ENCODE measurements at regions not wholly inside any gene's neighbourhood (a gene's known extent, or its start where the extent isn't known, plus 50 kb on each side); places are given as distances from the start of the nearest gene placed in this dataset.

DNA sequence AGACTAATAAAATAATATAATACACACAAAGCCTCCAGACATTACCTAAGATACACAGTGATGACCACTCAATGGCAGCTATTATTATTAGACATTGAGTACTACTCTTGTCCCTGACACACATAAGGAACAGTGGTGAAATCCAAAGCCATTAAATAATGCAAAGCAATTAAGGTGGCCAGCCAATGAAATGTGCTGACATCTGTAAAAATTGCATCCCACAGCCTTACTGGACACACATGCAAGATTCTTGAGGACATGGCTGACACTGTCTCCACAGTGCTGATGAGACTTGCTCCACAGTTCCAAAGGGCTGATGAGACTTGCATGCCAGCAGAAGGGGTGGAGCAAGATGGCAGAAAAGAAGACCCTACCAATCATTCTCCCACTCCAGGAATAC lies 447.5 kb downstream of the IRX1 start:
- Histone ChIP-seq H3K27me3 (replicated peaks; ENCODE audit: control insufficient read depth, insufficient read depth, low read length) (no peaks in the 10 kb centered on the region), H3K4me1 (ENCODE audit: control insufficient read depth, insufficient read depth, low read length) (no peaks in the 10 kb centered on the region), H3K9me3 (ENCODE audit: control insufficient read depth, low read length) (no peaks in the 10 kb centered on the region), H3K4me3 (ENCODE audit: low read length) (no peak overlapping the region), H3K9ac (ENCODE audit: low read length) (no peak overlapping the region), H3K36me3 (ENCODE audit: control insufficient read depth, insufficient read depth, low read length, severe bottlenecking) (no peaks in the 10 kb centered on the region)
- no peak for DNase-seq (ENCODE audit: low read depth)

- Histone ChIP-seq H3K36me3 (ENCODE audit: control insufficient read depth, insufficient read depth, low read length, severe bottlenecking) (no peaks in the 10 kb centered on the region), H3K27me3 (replicated peaks; ENCODE audit: control insufficient read depth, insufficient read depth, low read length) (no peaks in the 10 kb centered on the region), H3K9ac (ENCODE audit: low read length) (no peak overlapping the region), H3K4me1 (ENCODE audit: control insufficient read depth, insufficient read depth, low read length) (no peaks in the 10 kb centered on the region), H3K9me3 (ENCODE audit: control insufficient read depth, low read length) (no peaks in the 10 kb centered on the region), H3K4me3 (ENCODE audit: low read length) (no peak overlapping the region)
- DNase-seq (ENCODE audit: low read depth) = no peak
Measured at GRCh38 chr5:4044881-4045280, 449.2 kb downstream of the IRX1 start.

GRCh38 chr5:4048398-4048797 lies 452.8 kb downstream of the IRX1 start:
- Histone ChIP-seq H3K36me3 (ENCODE audit: control insufficient read depth, insufficient read depth, low read length, severe bottlenecking) (no peaks in the 10 kb centered on the region), H3K4me3 (ENCODE audit: low read length) (no peak overlapping the region), H3K4me1 (ENCODE audit: control insufficient read depth, insufficient read depth, low read length) (no peaks in the 10 kb centered on the region), H3K9me3 (ENCODE audit: control insufficient read depth, low read length) (no peaks in the 10 kb centered on the region), H3K27me3 (replicated peaks; ENCODE audit: control insufficient read depth, insufficient read depth, low read length) (no peaks in the 10 kb centered on the region), H3K9ac (ENCODE audit: low read length) (no peak overlapping the region)
- DNase-seq (ENCODE audit: low read depth) = no peak

DNA sequence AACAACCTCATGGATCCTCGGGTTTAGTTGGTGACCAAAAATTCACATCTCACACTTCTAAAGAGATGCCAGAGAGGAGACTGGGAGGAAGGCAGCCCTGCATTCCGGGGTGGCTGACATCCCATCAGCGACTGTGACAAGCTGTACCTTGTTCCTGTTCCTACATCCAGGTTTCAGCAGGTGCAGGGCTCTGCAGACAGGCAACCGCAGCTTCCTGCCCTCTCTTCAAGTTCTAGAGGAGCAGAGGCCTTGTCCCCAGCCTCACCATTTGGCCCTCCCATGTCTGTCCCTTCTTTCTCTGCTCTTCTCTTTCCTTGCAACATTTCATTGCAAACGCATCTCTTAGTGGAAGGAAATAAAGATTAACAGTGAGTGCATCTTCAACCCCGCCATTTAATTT lies 454.6 kb downstream of the IRX1 start:
- H3K27me3 ChIP-seq (replicated peaks; ENCODE audit: control insufficient read depth, insufficient read depth, low read length) = no peaks in the 10 kb centered on the region
- H3K4me1 ChIP-seq (ENCODE audit: control insufficient read depth, insufficient read depth, low read length) = no peaks in the 10 kb centered on the region
- H3K4me3 ChIP-seq (ENCODE audit: low read length) = no peak overlapping the region
- H3K9ac ChIP-seq (ENCODE audit: low read length) = no peak overlapping the region
- no peaks in the 10 kb centered on the region for H3K9me3 ChIP-seq (ENCODE audit: control insufficient read depth, low read length)
- DNase-seq (ENCODE audit: low read depth) = no peak
- no peaks in the 10 kb centered on the region for H3K36me3 ChIP-seq (ENCODE audit: control insufficient read depth, insufficient read depth, low read length, severe bottlenecking)

- DNase-seq (ENCODE audit: low read depth) = no peak
- Histone ChIP-seq H3K4me3 (ENCODE audit: low read length) (no peak overlapping the region), H3K9me3 (ENCODE audit: control insufficient read depth, low read length) (no peaks in the 10 kb centered on the region), H3K9ac (ENCODE audit: low read length) (no peak overlapping the region), H3K27me3 (replicated peaks; ENCODE audit: control insufficient read depth, insufficient read depth, low read length) (no peaks in the 10 kb centered on the region), H3K36me3 (ENCODE audit: control insufficient read depth, insufficient read depth, low read length, severe bottlenecking) (no peaks in the 10 kb centered on the region), H3K4me1 (ENCODE audit: control insufficient read depth, insufficient read depth, low read length) (no peaks in the 10 kb centered on the region)
Measured at GRCh38 chr5:4053136-4053535, 457.5 kb downstream of the IRX1 start.

- Histone ChIP-seq H3K4me1 (ENCODE audit: control insufficient read depth, insufficient read depth, low read length) (no peaks in the 10 kb centered on the region), H3K4me3 (ENCODE audit: low read length) (no peak overlapping the region), H3K9me3 (ENCODE audit: control insufficient read depth, low read length) (no peaks in the 10 kb centered on the region), H3K9ac (ENCODE audit: low read length) (no peak overlapping the region), H3K36me3 (ENCODE audit: control insufficient read depth, insufficient read depth, low read length, severe bottlenecking) (no peaks in the 10 kb centered on the region), H3K27me3 (replicated peaks; ENCODE audit: control insufficient read depth, insufficient read depth, low read length) (no peaks in the 10 kb centered on the region)
- DNase-seq (ENCODE audit: low read depth) = no peak
Measured at GRCh38 chr5:4054092-4054491, 458.5 kb downstream of the IRX1 start.

DNA sequence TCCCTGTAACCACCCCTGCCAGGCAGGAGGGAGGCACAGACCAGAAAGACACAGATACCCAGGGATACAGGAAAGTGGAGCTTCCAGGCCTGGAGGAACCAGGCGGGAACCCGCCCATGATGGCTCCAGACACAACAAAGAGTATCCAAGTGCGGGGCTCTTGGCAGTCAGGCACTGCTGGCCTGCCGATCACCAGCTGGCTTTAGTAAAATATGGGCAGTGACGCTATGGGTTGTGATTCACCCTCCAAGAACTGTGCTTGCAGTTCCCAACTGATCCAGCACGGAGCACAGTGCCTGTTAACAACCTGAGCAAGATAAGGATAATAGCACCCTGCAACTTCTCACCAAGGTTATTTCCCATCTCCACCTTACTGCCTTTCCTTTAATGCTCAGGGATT lies 463.3 kb downstream of the IRX1 start:
- no peak overlapping the region for H3K9ac ChIP-seq (ENCODE audit: low read length)
- DNase-seq (ENCODE audit: low read depth) = no peak
- H3K4me3 ChIP-seq (ENCODE audit: low read length) = no peak overlapping the region
- no peaks in the 10 kb centered on the region for H3K36me3 ChIP-seq (ENCODE audit: control insufficient read depth, insufficient read depth, low read length, severe bottlenecking)
- H3K9me3 ChIP-seq (ENCODE audit: control insufficient read depth, low read length) = no peaks in the 10 kb centered on the region
- H3K27me3 ChIP-seq (replicated peaks; ENCODE audit: control insufficient read depth, insufficient read depth, low read length) = no peaks in the 10 kb centered on the region
- H3K4me1 ChIP-seq (ENCODE audit: control insufficient read depth, insufficient read depth, low read length) = no peaks in the 10 kb centered on the region

- no peaks in the 10 kb centered on the region for H3K4me1 ChIP-seq (ENCODE audit: control insufficient read depth, insufficient read depth, low read length)
- no peaks in the 10 kb centered on the region for H3K36me3 ChIP-seq (ENCODE audit: control insufficient read depth, insufficient read depth, low read length, severe bottlenecking)
- H3K9me3 ChIP-seq (ENCODE audit: control insufficient read depth, low read length) = no peaks in the 10 kb centered on the region
- H3K4me3 ChIP-seq (ENCODE audit: low read length) = no peak overlapping the region
- no peak for DNase-seq (ENCODE audit: low read depth)
- H3K27me3 ChIP-seq (replicated peaks; ENCODE audit: control insufficient read depth, insufficient read depth, low read length) = no peaks in the 10 kb centered on the region
- H3K9ac ChIP-seq (ENCODE audit: low read length) = no peak overlapping the region
Measured at GRCh38 chr5:4065472-4066320, 470.1 kb downstream of the IRX1 start.

- no peak overlapping the region for H3K9ac ChIP-seq (ENCODE audit: low read length)
- H3K27me3 ChIP-seq (replicated peaks; ENCODE audit: control insufficient read depth, insufficient read depth, low read length) = no peaks in the 10 kb centered on the region
- H3K36me3 ChIP-seq (ENCODE audit: control insufficient read depth, insufficient read depth, low read length, severe bottlenecking) = no peaks in the 10 kb centered on the region
- no peak overlapping the region for H3K4me3 ChIP-seq (ENCODE audit: low read length)
- no peaks in the 10 kb centered on the region for H3K9me3 ChIP-seq (ENCODE audit: control insufficient read depth, low read length)
- no peak for DNase-seq (ENCODE audit: low read depth)
- H3K4me1 ChIP-seq (ENCODE audit: control insufficient read depth, insufficient read depth, low read length) = no peaks in the 10 kb centered on the region
Measured at GRCh38 chr5:4068171-4068570, 472.5 kb downstream of the IRX1 start.

DNA sequence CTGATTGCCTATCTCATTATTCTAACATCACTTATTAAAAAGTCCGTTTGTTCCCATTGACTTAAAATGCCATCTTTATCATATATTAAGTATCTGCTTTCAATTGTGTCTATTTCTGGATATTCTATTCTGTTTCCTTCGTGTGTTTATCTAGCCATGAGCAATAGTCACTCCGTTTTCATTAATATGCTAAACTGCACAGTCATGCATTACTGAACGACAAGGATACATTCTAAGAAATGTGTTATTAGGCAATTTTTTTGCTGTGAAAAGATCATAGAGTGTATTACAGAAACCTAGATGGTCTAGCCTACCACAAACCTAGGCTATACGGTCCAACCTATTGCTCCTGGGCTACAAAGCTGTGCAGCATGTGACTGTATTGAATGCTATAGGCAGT lies 482.9 kb downstream of the IRX1 start:
- Histone ChIP-seq H3K9me3 (ENCODE audit: control insufficient read depth, low read length) (no peaks in the 10 kb centered on the region), H3K4me1 (ENCODE audit: control insufficient read depth, insufficient read depth, low read length) (no peaks in the 10 kb centered on the region), H3K9ac (ENCODE audit: low read length) (no peak overlapping the region), H3K4me3 (ENCODE audit: low read length) (no peak overlapping the region), H3K27me3 (replicated peaks; ENCODE audit: control insufficient read depth, insufficient read depth, low read length) (no peaks in the 10 kb centered on the region), H3K36me3 (ENCODE audit: control insufficient read depth, insufficient read depth, low read length, severe bottlenecking) (no peaks in the 10 kb centered on the region)
- no peak for DNase-seq (ENCODE audit: low read depth)

DNA sequence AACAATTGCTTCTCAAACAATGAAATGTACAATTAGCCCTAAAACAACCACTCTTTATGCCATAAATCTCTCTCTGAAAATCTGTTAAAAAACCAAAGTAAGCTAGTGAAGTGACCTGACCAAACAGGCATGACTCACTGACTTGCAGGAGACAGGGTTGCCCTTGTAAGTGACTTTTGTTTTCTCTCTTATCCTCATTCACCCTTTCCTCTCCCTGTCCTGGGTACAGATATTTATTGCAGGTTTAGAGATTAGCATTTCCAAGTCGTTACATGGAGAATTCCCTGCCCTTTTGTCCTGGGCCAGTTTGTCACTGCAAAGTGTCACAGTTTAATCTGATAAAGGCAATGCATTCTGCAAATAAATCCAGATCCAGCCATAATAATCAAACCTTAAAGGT lies 484.2 kb downstream of the IRX1 start:
- no peak overlapping the region for H3K4me3 ChIP-seq (ENCODE audit: low read length)
- H3K9me3 ChIP-seq (ENCODE audit: control insufficient read depth, low read length) = no peaks in the 10 kb centered on the region
- H3K27me3 ChIP-seq (replicated peaks; ENCODE audit: control insufficient read depth, insufficient read depth, low read length) = no peaks in the 10 kb centered on the region
- no peaks in the 10 kb centered on the region for H3K36me3 ChIP-seq (ENCODE audit: control insufficient read depth, insufficient read depth, low read length, severe bottlenecking)
- no peak for DNase-seq (ENCODE audit: low read depth)
- H3K4me1 ChIP-seq (ENCODE audit: control insufficient read depth, insufficient read depth, low read length) = no peaks in the 10 kb centered on the region
- no peak overlapping the region for H3K9ac ChIP-seq (ENCODE audit: low read length)

DNA sequence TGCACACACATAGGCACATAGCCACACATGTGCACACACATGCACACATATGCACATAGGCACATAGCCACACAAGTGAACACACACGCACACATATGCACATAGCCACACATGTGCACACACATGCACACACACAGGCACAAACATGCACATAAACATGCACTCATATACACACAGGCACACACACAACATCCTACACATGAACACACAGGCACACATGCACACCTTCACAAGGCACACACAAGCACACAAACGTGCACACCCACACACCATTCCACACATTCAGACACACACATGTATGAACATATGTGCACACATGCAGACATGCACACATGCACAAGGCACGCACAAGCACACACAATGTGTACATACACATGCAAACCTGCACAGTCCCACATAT lies 484.7 kb downstream of the IRX1 start:
- Histone ChIP-seq H3K36me3 (ENCODE audit: control insufficient read depth, insufficient read depth, low read length, severe bottlenecking) (no peaks in the 10 kb centered on the region), H3K27me3 (replicated peaks; ENCODE audit: control insufficient read depth, insufficient read depth, low read length) (no peaks in the 10 kb centered on the region), H3K4me3 (ENCODE audit: low read length) (no peak overlapping the region), H3K9ac (ENCODE audit: low read length) (no peak overlapping the region), H3K4me1 (ENCODE audit: control insufficient read depth, insufficient read depth, low read length) (no peaks in the 10 kb centered on the region), H3K9me3 (ENCODE audit: control insufficient read depth, low read length) (no peaks in the 10 kb centered on the region)
- DNase-seq (ENCODE audit: low read depth) = no peak

Data from adipocyte (in vitro differentiated cells).